CD14-positive monocyte (primary cell): ENCODE measurements at regions not wholly inside any gene's neighbourhood (a gene's known extent, or its start where the extent isn't known, plus 50 kb on each side); places are given as distances from the start of the nearest gene placed in this dataset.
A peak's percentile ranks its signal among the peaks of the same experiment; 100 is the strongest.

Source experiments
- DNase-seq, 3 donors: peaks; one replicate each; pipeline ENCODE4 v3.0.0-alpha.2; 2011 to 2022
- H2AFZ ChIP-seq: 2 replicates; pipeline ENCODE4 v1.6.0; 2012; ENCODE audit warnings: mild to moderate bottlenecking, low read depth, low read length, inconsistent platforms; ENCODE audit not compliant: insufficient read depth, poor library complexity, severe bottlenecking
- H3K27ac ChIP-seq, 2 donors: 1 replicate in 1 of 2; 2 replicates in 1 of 2; pipeline ENCODE4 v1.5.1; 2012 to 2013; ENCODE audit warnings: low read length in 2 of 2, control low read depth in 1 of 2, inconsistent platforms in 1 of 2, low read depth in 1 of 2, mild to moderate bottlenecking in 1 of 2
- H3K27me3 ChIP-seq, 2 donors: one replicate each; pipeline versions ENCODE4 v1.6.0 to v1.6.1; 2011 to 2013; ENCODE audit warnings: low read length in 2 of 2; ENCODE audit not compliant: control insufficient read depth in 2 of 2, insufficient read depth in 2 of 2
- H3K36me3 ChIP-seq, 2 donors: replicated peaks in 1 of 2; 1 replicate in 1 of 2; 2 replicates in 1 of 2; pipeline versions ENCODE4 v1.5.1 to v1.6.1; 2012 to 2013; ENCODE audit warnings: low read length in 2 of 2, control low read depth in 1 of 2, inconsistent platforms in 1 of 2, mild to moderate bottlenecking in 1 of 2; ENCODE audit not compliant: insufficient read depth in 2 of 2, control insufficient read depth in 1 of 2
- H3K4me1 ChIP-seq, 2 donors: 1 replicate in 1 of 2; 2 replicates in 1 of 2; pipeline versions ENCODE4 v1.5.1 to v1.6.1; 2012 to 2013; ENCODE audit warnings: low read length in 2 of 2, control low read depth in 1 of 2, inconsistent platforms in 1 of 2, mild to moderate bottlenecking in 1 of 2, moderate library complexity in 1 of 2; ENCODE audit not compliant: insufficient read depth in 2 of 2, control insufficient read depth in 1 of 2
- H3K4me2 ChIP-seq: replicated peaks from 2 replicates; pipeline ENCODE3; 2012; ENCODE audit warnings: low read length, moderate library complexity, mild to moderate bottlenecking; ENCODE audit not compliant: poor library complexity, severe bottlenecking; ENCODE audit errors: extremely low read depth
- H3K4me3 ChIP-seq, 3 experiments: fragments of 200-600 bp in 1 of 3; sonication (generic) in 1 of 3; replicated peaks in 1 of 3; 1 replicate in 2 of 3; 2 replicates in 1 of 3; pipeline ENCODE4 v1.5.1; 2011 to 2013; ENCODE audit warnings: low read length in 3 of 3, mild to moderate bottlenecking in 3 of 3, control low read depth in 2 of 3, low read depth in 2 of 3, inconsistent platforms in 1 of 3, moderate library complexity in 1 of 3
- H3K79me2 ChIP-seq: 2 replicates; pipeline ENCODE4 v1.6.0; 2012; ENCODE audit warnings: mild to moderate bottlenecking, control low read depth, inconsistent platforms, low read length, moderate library complexity; ENCODE audit not compliant: insufficient read depth
- H3K9ac ChIP-seq: 2 replicates; pipeline ENCODE4 v1.6.0; 2017; ENCODE audit warnings: low read length, mild to moderate bottlenecking; ENCODE audit not compliant: insufficient read depth, poor library complexity, severe bottlenecking
- H3K9me3 ChIP-seq, 2 donors: replicated peaks in 1 of 2; 1 replicate in 1 of 2; 2 replicates in 1 of 2; pipeline versions ENCODE4 v1.5.1 to v1.6.1; 2012 to 2013; ENCODE audit warnings: low read length in 2 of 2, control low read depth in 1 of 2; ENCODE audit not compliant: control insufficient read depth in 1 of 2, insufficient read depth in 1 of 2
- H4K20me1 ChIP-seq: 2 replicates; pipeline ENCODE4 v1.6.0; 2012; ENCODE audit warnings: mild to moderate bottlenecking, low read length, control low read depth, moderate library complexity; ENCODE audit not compliant: insufficient read depth
- H3K27ac Mint-ChIP-seq, 7 donors: one replicate each; pipeline ENCODE4 v1.8.0; 2020; ENCODE audit warnings: mild to moderate bottlenecking in 7 of 7, mixed read lengths in 7 of 7, moderate library complexity in 6 of 7, inconsistent platforms in 2 of 7
- H3K27me3 Mint-ChIP-seq, 3 donors: one replicate each; pipeline ENCODE4 v1.8.0; 2021 to 2022; ENCODE audit warnings: low read depth in 3 of 3, mild to moderate bottlenecking in 3 of 3, mixed read lengths in 3 of 3, moderate library complexity in 3 of 3, inconsistent platforms in 1 of 3
- H3K36me3 Mint-ChIP-seq, 2 donors: one replicate each; pipeline ENCODE4 v1.8.0; 2020; ENCODE audit warnings: mixed read lengths in 2 of 2, inconsistent platforms in 1 of 2, mild to moderate bottlenecking in 1 of 2
- H3K4me1 Mint-ChIP-seq: one replicate; pipeline ENCODE4 v1.8.0; 2020; ENCODE audit warnings: mild to moderate bottlenecking, mixed read lengths
- H3K4me3 Mint-ChIP-seq, 2 donors: one replicate each; pipeline ENCODE4 v1.8.0; 2020; ENCODE audit warnings: mild to moderate bottlenecking in 2 of 2, mixed read lengths in 2 of 2, moderate library complexity in 1 of 2
- H3K9me3 Mint-ChIP-seq, 7 donors: one replicate each; pipeline ENCODE4 v1.8.0; 2020 to 2022; ENCODE audit warnings: mixed read lengths in 7 of 7, mild to moderate bottlenecking in 6 of 7, moderate library complexity in 6 of 7, inconsistent platforms in 2 of 7
- WGBS: methylation state at CpG from one replicate; pipeline ENCODE4 v1.1.5; 2013; ENCODE audit warnings: missing lambda C conversion rate; ENCODE audit not compliant: insufficient coverage; 5-methylcytosine and 5-hydroxymethylcytosine counted together
- intact Hi-C, 2 donors: fragments of 100-400 bp; cut with micrococcal nuclease; formaldehyde crosslinking; loops; one replicate each; pipeline versions ENCODE4 v1.15.0 to v1.15.1; 2023
- TF ChIP-seq, protein P1 (sequence below): fragments of 200-600 bp; IDR thresholded peaks from one replicate; pipeline ENCODE4 v1.8.0; 2022; ENCODE audit warnings: antibody characterized with exemption, mild to moderate bottlenecking

DNA sequence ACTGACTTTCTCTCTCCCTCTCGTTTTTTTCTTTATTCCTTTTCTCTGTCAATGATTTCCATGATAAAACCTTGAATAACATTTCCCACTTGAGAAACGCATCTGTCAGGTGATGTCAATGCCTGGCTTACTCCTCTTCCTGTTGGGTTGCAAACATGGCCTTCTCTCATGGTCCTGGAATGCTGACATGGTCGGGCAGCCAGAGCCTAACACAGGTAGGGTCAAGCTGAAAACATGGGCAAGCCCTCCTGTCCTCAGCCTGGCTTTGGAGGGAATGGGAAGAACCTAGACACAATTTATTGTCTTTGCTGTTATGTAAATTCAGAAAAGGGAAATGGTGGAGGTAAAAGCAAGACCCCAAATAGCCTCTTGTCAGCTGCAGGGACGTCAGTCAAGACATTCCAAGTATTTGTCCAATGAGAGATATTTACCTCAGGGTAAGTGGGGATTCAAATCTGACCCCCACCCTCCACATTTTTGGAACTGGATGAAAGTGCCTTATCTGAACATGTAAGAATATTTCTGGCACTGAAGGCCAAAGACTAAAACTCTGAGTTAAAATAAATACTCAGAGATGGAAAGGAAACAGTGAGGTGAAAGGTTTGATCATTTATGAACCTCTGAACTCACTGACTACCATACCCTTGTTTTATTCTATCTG, 473.8 kb downstream of the SPRY1 start:
- intact Hi-C loops = no loop called here
- Histone ChIP-seq H3K4me1 (no peaks in the 10 kb centered on the region), H3K4me3 (no peak overlapping the region), H2AFZ (no peak overlapping the region), H3K79me2 (no peaks in the 10 kb centered on the region), H4K20me1 (no peaks in the 10 kb centered on the region), H3K36me3 (no peaks in the 10 kb centered on the region), H3K9me3 (no peaks in the 10 kb centered on the region), H3K9ac (no peak overlapping the region), H3K27me3 (no peaks in the 10 kb centered on the region), H3K4me2 (no peak overlapping the region), H3K27ac (no peak overlapping the region)
- Mint-ChIP-seq H3K27ac (peak overlapping the region in 1 of 7 donors; percentile 52), H3K36me3 (no peaks in the 10 kb centered on the region), H3K27me3 (peaks cover 0 to 2% (median 0%) of the 10 kb centered on the region in 3 donors), H3K4me1 (no peaks in the 10 kb centered on the region), H3K4me3 (no peak overlapping the region), H3K9me3 (peaks cover 0 to 6% (median 0%) of the 10 kb centered on the region in 7 donors)
- TF ChIP-seq, protein P1, sequence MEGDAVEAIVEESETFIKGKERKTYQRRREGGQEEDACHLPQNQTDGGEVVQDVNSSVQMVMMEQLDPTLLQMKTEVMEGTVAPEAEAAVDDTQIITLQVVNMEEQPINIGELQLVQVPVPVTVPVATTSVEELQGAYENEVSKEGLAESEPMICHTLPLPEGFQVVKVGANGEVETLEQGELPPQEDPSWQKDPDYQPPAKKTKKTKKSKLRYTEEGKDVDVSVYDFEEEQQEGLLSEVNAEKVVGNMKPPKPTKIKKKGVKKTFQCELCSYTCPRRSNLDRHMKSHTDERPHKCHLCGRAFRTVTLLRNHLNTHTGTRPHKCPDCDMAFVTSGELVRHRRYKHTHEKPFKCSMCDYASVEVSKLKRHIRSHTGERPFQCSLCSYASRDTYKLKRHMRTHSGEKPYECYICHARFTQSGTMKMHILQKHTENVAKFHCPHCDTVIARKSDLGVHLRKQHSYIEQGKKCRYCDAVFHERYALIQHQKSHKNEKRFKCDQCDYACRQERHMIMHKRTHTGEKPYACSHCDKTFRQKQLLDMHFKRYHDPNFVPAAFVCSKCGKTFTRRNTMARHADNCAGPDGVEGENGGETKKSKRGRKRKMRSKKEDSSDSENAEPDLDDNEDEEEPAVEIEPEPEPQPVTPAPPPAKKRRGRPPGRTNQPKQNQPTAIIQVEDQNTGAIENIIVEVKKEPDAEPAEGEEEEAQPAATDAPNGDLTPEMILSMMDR = no peak
- DNase-seq = no peak
- 100% methylated on average over 3 of the region's 4 CpGs for WGBS

GRCh38 chr4:123871341-123871740, 474.7 kb downstream of the SPRY1 start:
- intact Hi-C loops = no loop called here
- Histone ChIP-seq H3K4me1 (no peaks in the 10 kb centered on the region), H3K27me3 (no peaks in the 10 kb centered on the region), H3K9me3 (no peaks in the 10 kb centered on the region), H3K27ac (no peak overlapping the region), H3K79me2 (no peaks in the 10 kb centered on the region), H4K20me1 (no peaks in the 10 kb centered on the region), H3K9ac (no peak overlapping the region), H2AFZ (no peak overlapping the region), H3K4me3 (no peak overlapping the region), H3K4me2 (no peak overlapping the region), H3K36me3 (no peaks in the 10 kb centered on the region)
- H3K36me3 Mint-ChIP-seq = no peaks in the 10 kb centered on the region
- TF ChIP-seq, protein P1 = no peak
- H3K27me3 Mint-ChIP-seq = peaks cover 0 to 2% (median 0%) of the 10 kb centered on the region in 3 donors
- 100% methylated on average over 1 of the region's 6 CpGs for WGBS
- H3K4me1 Mint-ChIP-seq = no peaks in the 10 kb centered on the region
- no peak for DNase-seq
- H3K27ac Mint-ChIP-seq = no peak overlapping the region
- no peak overlapping the region for H3K4me3 Mint-ChIP-seq
- H3K9me3 Mint-ChIP-seq = peaks cover 0 to 5% (median 0%) of the 10 kb centered on the region in 7 donors
